Renal pelvis (tissue), 1 donor: ENCODE measurements at regions not wholly inside any gene's neighbourhood (a gene's known extent, or its start where the extent isn't known, plus 50 kb on each side); places are given as distances from the start of the nearest gene placed in this dataset.
"Not testable (repeated sequence)": the region's sequence is repeated elsewhere in the genome, so short reads cannot be mapped to it uniquely, and the experiment has no call there.

Experiments used
- DNase-seq: peaks from one replicate; pipeline ENCODE4 v3.0.0-alpha.2; 2013

DNA sequence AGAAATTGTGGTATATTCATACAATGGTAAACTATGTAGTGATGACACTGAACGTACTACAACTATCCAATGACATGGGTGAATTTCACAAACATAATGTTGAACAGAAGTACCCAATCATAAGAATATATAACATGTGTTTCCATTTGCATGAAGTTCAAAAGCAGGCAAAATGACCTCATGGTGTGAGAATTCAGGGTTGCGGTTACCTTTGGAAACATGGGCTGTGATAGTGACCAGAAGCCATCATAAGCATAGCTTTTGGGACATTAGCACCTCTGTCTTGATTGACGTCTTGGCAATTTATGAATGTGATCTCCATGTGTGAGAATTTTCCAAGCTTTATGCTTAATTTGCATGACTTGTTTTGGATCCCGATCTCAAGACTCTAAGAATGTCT, 500.1 kb upstream of the JAG1 start:
- DNase-seq, result no peak

DNA sequence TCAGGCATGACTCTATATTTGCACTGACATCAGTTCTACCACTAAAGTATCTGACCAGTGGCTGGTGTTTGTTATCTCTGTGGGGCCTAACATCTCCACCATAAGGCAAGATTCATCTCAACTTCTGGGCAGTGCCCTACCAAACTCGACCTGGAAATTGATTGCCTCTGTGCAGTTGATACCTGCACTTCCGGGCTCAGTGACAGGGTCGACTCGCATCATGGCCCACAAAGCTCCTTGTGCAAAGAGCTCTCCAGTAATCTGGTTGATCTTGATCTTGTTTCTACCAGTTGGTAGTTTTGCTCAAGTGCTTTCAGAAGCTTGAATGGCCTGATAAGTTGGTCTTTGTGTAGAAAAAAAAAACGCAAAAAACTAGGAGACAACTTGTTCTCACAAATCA, 501.1 kb upstream of the JAG1 start:
- no peak for DNase-seq

DNA sequence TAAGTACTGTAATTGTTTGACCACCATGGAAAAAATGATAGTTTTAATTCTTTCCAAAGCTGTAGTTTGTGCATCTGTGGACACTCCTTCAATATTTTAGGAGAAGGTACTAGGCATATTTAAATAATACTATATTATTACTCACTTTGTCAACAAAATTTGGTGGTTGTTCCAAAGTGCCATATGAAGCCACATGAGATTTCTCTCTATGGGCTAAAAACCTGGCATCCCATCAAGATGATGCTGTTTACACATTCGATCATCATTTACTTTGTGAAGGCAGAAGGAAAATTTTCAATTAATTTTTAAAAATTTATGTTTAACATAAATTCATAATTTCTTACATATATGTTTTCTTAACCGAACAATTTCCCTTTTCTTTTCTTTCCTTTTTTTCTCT, 502.6 kb upstream of the JAG1 start:
- no peak for DNase-seq

DNA sequence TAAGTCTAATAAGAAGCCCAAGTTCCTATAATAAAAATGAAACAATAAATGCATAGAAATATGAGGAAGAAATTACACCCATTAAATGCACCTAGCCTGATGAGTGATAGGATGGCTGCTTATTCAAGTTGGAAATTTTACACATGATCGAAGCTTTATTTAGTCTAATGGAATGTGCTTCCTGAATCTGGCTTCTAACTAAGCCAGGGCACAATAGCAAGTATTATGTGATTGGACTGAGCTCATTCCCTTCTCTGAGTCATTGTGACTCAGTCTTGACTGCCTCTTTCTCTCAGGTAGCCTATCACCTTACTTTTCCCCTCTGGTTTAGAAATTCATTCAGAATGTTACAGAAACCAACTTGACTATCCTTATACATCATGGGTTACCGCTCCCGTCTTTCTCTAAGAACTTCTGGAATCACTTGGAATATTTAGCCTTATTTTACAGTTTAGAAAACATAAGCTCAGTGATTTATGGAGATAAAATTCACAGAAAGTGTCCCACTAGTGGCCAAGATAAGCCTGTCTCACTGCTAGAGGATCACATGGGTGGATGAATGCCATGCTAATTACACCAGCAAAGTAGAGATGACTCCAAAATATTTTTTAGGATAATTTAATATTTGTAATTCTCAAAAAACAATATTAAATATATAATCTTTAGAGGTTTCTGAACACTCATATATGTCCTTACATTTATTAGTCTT, 505.3 kb upstream of the JAG1 start:
- DNase-seq, result no peak

GRCh38 chr20:11180186-11180585, 506.4 kb upstream of the JAG1 start:
- DNase-seq, result no peak

- not testable (repeated sequence) for DNase-seq
Observed at GRCh38 chr20:11181129-11181528, 507.3 kb upstream of the JAG1 start.

DNA sequence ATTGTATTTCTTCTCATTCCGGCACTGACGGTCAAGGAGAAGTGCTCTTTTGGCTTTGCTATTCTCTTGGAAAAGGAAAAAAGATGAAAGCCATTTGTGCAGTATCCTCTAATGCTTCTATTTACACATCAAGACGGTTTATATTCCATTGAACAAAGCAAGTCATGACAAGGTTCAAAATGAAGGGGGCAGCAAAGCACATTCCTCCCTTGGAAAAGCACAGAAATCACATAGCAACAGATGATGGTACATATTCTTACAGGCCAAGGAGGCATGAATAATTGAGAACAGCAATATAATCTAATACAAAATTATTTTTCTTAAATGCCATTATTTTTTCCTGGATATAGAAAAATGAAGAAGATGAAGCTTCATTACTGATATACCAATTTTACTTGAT, 508.2 kb upstream of the JAG1 start:
- no peak for DNase-seq

- no peak for DNase-seq
Observed at GRCh38 chr20:11182720-11183119, 508.9 kb upstream of the JAG1 start.

DNA sequence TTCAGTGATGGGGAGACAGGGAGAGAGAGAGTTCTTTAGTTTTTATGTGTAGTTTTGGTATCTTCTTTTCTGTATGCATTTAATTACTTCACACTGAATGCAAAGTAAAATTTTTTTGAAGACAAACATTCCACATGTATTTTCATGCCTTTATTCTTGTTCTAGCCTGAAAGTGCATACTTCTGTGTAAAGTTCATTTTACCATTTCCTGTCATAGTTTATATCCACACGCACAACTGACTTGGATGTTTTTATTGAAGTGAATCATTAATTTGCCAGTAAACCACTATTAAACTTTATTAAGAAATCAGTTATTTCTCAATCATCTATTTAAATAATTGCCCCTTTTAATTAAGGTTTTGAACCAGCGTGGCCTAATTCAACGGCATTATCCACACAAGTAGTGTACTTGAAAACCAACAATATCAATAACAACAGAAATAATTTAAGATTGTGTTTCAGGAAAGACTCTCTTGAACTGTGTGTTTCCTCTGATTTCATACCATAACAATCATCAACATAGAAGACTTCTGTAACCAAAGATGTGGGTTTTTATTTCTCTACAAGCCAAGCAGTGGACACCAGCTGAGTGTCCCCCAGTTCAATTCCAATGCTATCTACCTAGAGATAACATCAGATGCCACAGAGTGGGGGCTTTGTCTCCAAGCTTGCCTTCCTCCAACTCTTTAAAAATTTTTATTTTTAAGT, 512.7 kb upstream of the JAG1 start:
- DNase-seq, result no peak

DNA sequence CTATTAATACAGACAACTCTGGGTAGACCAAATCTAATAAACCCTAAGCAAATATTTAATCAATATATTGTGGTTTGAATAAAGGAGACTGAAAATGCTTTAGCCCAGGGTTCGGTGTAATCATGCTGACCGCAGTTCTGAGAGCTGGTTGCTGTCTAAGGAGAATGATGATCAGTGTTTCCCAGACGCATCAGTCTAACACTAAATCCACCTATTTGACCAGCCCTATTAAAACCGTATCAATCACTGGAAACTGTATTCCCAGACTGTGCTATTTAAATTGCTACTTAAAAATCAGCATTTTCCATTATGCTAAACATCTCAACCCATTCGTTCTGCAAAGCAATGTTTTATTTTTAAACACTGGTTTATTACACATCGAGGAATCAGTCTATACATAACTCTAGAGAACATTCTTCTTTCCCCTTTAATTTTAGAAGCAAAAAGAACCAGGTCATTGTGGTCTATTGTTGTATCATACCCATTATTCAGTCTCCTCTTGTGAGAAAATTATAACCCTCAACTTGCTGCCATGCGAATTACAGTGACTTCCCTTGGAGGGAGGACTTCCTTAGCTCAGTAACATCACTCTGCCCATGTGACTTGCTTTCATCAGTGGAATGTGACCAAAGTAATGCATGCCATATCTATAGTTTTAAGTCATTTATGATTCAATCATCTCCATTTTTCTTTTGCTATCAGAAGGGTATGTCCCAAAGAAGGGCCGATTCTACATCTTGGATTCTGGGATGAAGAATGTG, 515.2 kb upstream of the JAG1 start:
- no peak for DNase-seq

- no peak for DNase-seq
Observed at GRCh38 chr20:11190741-11191140, 516.9 kb upstream of the JAG1 start.

- DNase-seq, result no peak
Observed at GRCh38 chr20:11192106-11192505, 518.3 kb upstream of the JAG1 start.

- no peak for DNase-seq
Observed at GRCh38 chr20:11193241-11193640, 519.4 kb upstream of the JAG1 start.

DNA sequence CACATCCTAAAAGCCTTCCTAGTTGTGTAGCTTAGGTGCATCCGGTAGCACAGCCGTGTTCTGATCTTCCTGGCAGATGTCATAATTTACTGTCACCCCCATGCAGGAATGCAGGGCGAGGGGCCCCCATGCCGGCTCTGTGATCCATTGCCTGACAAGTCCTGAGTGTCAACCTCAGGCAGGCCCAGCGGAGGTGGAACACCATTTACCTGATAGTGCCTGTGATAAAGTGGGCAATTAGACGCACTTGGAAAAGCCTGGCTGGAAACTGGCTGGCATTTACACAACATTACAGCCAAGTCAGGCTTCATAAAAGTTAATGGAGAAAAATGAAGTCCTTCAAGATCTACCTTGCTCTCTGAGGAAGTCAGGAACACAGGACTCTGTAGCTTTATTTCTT, 521.4 kb upstream of the JAG1 start:
- DNase-seq, result peak; percentile 67

GRCh38 chr20:11195899-11196558, 522.2 kb upstream of the JAG1 start:
- no peak for DNase-seq

DNA sequence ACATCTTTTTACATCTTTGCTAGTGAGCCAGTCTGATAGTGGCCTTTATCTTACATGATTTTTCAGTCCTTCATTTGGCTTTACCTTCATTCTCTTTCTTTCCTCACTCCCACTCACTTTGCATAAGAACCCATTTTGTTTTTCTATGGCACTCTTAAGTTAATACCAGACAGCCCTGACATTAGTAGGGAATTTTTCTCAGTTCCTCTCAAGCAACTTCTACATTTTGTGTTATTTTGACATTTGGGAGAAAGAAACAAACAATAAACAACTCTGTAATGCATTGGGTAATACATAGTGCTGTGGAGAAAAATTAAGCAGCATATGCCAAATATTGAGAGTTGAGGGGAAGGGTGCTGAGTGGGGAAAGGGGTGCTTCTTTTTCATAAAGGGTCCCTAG, 524.1 kb upstream of the JAG1 start:
- DNase-seq, result no peak

DNA sequence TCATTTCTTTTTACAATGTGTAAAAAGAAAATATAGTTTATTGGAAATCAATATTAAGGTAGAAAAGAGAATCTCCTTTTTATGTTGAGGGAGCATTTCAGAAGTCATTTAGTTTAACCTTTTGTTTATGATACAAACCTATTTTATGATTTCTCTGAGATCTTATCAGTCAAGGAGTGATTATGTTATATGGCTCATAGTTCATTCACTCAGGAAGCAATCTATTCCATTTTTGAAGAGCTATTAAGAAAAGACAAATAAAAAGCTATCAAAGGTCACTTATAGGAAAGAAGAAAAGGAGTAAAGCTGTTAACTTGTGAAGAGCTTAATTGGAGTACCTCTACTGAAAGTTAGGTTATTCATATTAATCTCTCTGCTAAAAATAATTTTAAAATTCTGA, 526.6 kb upstream of the JAG1 start:
- no peak for DNase-seq

- DNase-seq, result no peak
Observed at GRCh38 chr20:11204926-11205768, 531.3 kb upstream of the JAG1 start.

- no peak for DNase-seq
Observed at GRCh38 chr20:11205769-11206362, 532.1 kb upstream of the JAG1 start.

GRCh38 chr20:11207749-11208502, 534.1 kb upstream of the JAG1 start:
- no peak for DNase-seq
